SHP77 treated with DMSO at 0.1 percent for 48 hours (cell line): ENCODE measurements at regions not wholly inside any gene's neighbourhood (a gene's known extent, or its start where the extent isn't known, plus 50 kb on each side); places are given as distances from the start of the nearest gene placed in this dataset.
"Not testable (repeated sequence)": the region's sequence is repeated elsewhere in the genome, so short reads cannot be mapped to it uniquely, and the experiment has no call there.

ENCODE experiments used
- DNase-seq: peaks from one replicate; lab custom pipeline; 2025; lab: John Stamatoyannopoulos, UW

DNA sequence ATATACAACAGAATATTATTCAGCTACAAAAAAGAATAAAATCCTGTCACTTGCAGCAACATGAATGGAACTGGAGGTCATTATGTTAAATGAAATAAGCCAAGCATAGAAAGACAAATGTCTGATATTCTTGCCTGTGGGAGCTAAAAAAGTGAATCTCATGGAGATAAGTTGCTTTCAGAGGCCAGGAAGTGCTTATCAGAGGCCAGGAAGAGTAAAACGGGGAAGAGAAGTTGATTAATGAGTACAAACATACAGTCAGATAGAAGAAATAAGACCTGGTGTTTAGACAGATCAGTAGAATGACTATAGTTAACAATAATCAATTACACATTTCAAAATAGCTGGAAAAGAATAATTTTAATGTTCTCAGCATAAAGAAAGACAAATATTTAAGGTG is 54.4 kb upstream of the CPHXL start:
- no peak for DNase-seq

GRCh38 chr16:75781683-75782343 is 55.5 kb upstream of the CPHXL start:
- DNase-seq, result no peak

- no peak for DNase-seq
These were observed 61.1 kb upstream of the CPHXL start for GRCh38 chr16:75787440-75787839.

DNA sequence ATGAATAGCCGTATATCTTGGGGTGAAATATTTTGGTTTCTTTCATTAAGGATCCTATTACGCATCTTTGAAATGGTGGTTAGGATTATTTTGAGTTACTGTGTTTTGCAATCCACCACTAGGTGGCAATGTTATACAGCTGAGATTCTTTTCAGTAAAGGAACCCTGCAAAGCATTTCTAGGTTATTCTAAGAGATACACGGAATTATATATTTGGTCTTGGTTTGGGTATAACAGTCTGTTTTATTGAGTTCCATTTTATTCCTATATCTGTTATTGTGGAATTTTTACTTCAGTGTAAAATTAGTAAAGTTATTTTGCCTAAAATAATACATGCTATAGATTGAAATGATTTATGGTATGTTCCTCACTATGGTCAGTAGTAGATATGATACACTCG is 62.9 kb upstream of the CPHXL start:
- DNase-seq, result peak; percentile 24

GRCh38 chr16:75792771-75793492 is 66.6 kb upstream of the CPHXL start:
- no peak for DNase-seq

- DNase-seq, result no peak
These were observed 67.4 kb upstream of the CPHXL start for GRCh38 chr16:75793641-75794040.

- no peak for DNase-seq
These were observed 68.1 kb upstream of the CPHXL start for GRCh38 chr16:75794426-75794825.

GRCh38 chr16:75798714-75799113 is 72.4 kb upstream of the CPHXL start:
- DNase-seq, result no peak

- no peak for DNase-seq
These were observed 75.0 kb upstream of the CPHXL start for GRCh38 chr16:75801307-75801706.

- no peak for DNase-seq
These were observed 77.5 kb upstream of the CPHXL start for GRCh38 chr16:75803753-75804152.

DNA sequence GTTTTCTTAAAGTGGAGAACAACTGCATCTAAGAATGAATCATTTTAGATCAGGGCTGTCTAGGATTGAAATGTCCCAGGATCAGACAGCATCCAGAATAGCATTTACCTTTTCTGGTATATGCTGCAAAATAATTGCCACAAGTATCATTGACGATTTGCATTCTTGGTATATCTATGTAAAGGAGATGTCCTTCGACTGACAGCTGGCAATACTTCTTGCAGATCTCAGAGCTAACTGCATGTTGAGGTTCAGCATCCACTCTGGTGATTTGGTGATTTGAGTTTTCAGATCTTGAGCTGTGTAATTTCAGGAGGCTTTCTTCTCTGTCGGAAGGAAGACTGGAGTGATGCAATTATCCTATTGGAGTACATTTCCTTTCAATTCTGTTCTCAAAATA is 78.1 kb upstream of the CPHXL start:
- DNase-seq, result no peak

DNA sequence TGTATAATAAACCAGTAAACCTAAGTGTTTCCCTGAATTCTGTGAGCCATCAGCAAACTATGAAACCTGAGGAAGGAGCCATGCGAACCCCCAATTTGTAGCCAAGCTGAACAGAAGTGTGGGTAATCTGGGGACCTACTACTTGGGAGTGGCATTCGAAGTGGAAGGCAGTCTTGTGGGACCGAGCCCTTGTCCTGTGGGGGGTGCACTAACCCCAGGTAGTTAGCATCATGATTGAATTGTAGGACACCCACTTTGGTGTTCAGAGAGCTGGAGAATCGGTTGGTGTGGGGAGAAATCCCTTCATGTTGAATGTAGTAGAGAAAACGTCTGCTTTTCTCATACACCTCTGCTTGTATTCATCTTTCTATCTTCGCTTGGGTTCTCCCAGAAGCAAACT is 79.7 kb upstream of the CPHXL start:
- DNase-seq, result no peak

DNA sequence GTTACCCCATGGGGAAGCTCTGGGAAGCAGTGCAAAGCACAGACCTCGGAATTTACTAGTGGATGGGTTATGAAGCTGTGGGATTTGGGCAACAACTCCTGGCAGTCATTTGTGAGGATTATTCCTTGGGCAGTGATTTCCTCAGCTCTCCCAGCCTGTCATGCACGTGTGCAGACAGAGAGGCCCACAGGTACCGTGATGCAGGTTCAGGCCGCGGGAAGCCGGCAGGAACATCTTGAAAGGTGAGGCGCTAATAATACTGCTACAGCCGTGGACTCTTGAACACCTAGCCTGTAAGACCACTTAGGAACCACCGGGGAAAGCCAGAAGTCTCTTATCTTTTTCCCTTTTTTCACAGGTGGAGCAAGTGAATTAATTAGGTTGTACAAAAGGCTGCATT is 80.2 kb upstream of the CPHXL start:
- no peak for DNase-seq

GRCh38 chr16:75810342-75810741 is 84.1 kb upstream of the CPHXL start:
- DNase-seq, result no peak

DNA sequence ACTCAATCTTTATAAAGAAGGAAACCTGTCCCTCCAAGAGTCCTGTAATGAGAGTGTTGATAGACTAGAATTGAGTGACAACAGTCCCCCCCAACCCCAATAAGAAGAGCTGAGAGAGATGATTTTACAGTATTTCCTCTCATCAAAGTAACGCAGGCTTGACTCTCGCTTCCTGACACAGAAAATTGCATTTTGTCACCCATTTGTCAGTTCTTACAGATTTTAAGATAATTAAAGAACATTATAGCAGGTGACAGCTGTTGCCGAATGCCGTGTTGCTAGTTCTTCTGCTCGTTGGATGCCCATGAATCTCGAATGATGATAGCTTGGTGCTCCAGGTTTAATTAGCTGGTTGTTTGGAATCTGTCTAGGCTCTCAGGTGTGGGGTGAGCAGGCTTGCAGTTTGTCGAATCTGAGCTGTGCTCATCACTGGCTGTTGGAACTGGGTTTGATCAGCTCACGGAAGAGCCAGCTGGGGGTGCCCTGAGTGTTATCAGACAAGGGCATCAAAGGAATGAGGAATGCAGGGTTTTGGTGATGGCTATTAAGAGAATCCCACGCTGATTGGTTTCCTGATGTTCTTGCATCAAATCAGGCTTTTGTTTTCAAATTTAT is 84.8 kb upstream of the CPHXL start:
- no peak for DNase-seq

DNA sequence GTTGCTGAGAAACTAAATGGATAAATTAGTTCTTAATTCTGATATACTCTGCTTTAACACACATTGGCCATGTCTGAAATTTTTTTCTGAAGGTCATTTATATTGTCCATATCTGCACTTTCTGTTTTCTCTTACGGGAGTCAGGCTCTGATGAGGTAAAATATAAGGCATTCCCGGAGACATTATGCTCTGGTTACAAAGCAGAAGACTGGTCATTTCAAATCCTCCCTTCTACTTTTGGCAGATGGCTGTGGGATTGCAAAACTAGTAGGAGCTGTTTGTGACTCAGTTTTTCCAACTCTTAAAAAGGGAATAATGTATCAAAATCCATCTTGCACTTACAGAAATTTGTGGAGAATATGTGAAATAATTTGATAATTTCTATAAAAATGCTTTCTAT is 92.2 kb upstream of the CPHXL start:
- no peak for DNase-seq

- DNase-seq, result no peak
These were observed 94.4 kb upstream of the CPHXL start for GRCh38 chr16:75820672-75821071.

GRCh38 chr16:75821117-75821516 is 94.8 kb upstream of the CPHXL start:
- no peak for DNase-seq

DNA sequence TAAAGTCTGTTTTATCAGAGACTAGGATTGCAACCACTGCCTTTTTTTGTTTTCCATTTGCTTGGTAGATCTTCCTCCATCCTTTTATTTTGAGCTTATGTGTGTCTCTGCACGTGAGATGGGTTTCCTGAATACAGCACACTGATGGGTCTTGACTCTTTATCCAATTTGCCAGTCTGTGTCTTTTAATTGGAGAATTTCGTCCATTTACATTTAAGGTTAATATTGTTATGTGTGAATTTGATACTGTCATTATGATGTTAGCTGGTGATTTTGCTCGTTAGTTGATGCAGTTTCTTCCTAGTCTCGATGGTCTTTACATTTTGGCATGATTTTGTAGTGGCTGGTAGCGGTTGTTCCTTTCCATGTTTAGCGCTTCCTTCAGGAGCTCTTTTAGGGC is 99.5 kb upstream of the CPHXL start:
- DNase-seq, result not testable (repeated sequence)

DNA sequence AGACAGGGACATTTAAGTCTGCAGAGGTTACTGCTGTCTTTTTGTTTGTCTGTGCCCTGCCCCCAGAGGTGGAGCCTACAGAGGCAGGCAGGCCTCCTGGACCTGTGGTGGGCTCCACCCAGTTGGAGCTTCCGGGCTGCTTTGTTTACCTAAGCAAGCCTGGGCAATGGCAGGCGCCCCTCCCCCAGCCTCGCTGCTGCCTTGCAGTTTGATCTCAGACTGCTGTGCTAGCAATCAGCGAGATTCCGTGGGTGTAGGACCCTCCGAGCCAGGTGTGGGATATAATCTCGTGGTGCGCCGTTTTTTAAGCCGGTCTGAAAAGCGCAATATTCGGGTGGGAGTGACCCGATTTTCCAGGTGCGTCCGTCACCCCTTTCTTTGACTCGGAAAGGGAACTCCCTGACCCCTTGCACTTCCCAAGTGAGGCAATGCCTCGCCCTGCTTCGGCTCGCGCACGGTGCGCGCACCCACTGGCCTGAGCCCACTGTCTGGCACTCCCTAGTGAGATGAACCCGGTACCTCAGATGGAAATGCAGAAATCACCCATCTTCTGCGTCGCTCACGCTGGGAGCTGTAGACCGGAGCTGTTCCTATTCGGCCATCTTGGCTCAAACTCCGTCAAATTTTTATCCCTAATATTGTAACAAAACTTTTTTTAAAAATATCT is 101.2 kb upstream of the CPHXL start:
- not testable (repeated sequence) for DNase-seq

- DNase-seq, result not testable (repeated sequence)
These were observed 107.1 kb upstream of the CPHXL start for GRCh38 chr16:75833385-75833784.

GRCh38 chr16:75836347-75837010 is 110.2 kb upstream of the CPHXL start:
- no peak for DNase-seq
